ENCODE measurements at regions not wholly inside any gene's neighbourhood (a gene's known extent, or its start where the extent isn't known, plus 50 kb on each side); places are given as distances from the start of the nearest gene placed in this dataset.

- H3K4me1 ChIP-seq (ENCODE audit: control insufficient read depth in 5 of 5, insufficient read depth in 5 of 5, low read length in 5 of 5): peaks cover 0 to 3% (median 0%) of the 10 kb centered on the region in 5 donors
- no peak overlapping the region for H3K4me3 ChIP-seq (ENCODE audit: low read depth in 1 of 5, low read length in 5 of 5)
- no peak overlapping the region for H3K9ac ChIP-seq (ENCODE audit: low read length in 5 of 5)
- no peaks in the 10 kb centered on the region for H3K27me3 ChIP-seq (ENCODE audit: control insufficient read depth in 5 of 5, insufficient read depth in 4 of 5, low read length in 5 of 5)
- no peak overlapping the region for H3K27ac ChIP-seq (ENCODE audit: low read depth, low read length)
- H3K36me3 ChIP-seq (ENCODE audit: control insufficient read depth in 5 of 5, insufficient read depth in 5 of 5, low read length in 5 of 5): no peaks in the 10 kb centered on the region
- peaks cover 0 to 3% (median 0%) of the 10 kb centered on the region in 5 donors for H3K9me3 ChIP-seq (ENCODE audit: control insufficient read depth in 5 of 5, low read length in 5 of 5)
Measured at GRCh38 chr2:52537588-52537987, 1230.0 kb upstream of the CHAC2 start.

- Histone ChIP-seq H3K4me1 (ENCODE audit: control insufficient read depth in 5 of 5, insufficient read depth in 5 of 5, low read length in 5 of 5) (peaks cover 0 to 3% (median 0%) of the 10 kb centered on the region in 5 donors), H3K27me3 (ENCODE audit: control insufficient read depth in 5 of 5, insufficient read depth in 4 of 5, low read length in 5 of 5) (no peaks in the 10 kb centered on the region), H3K36me3 (ENCODE audit: control insufficient read depth in 5 of 5, insufficient read depth in 5 of 5, low read length in 5 of 5) (no peaks in the 10 kb centered on the region), H3K9ac (ENCODE audit: low read length in 5 of 5) (no peak overlapping the region), H3K4me3 (ENCODE audit: low read depth in 1 of 5, low read length in 5 of 5) (no peak overlapping the region), H3K27ac (ENCODE audit: low read depth, low read length) (no peak overlapping the region), H3K9me3 (ENCODE audit: control insufficient read depth in 5 of 5, low read length in 5 of 5) (peaks cover 0 to under 1% (median 0%) of the 10 kb centered on the region in 5 donors)
Measured at GRCh38 chr2:52536929-52537460, 1230.6 kb upstream of the CHAC2 start.

DNA sequence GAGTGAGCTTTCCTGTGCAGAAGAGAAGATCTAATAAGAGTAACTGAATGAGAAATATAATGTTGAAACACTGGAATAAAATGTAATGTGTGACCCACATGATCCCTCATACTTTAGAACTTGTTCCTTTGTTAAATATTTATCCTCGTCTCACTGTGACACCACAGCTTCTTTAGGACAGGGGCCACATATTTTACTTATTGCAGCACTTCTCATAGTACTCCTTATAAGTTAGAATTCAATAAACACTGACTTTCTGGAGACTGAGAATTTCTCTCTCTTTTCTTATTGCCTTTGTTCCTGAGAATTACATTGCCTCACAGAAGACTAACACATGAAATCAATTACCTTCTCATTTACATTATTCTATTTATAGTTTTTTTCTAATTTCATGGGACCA lies 1234.6 kb upstream of the CHAC2 start:
- no peak overlapping the region for H3K27ac ChIP-seq (ENCODE audit: low read depth, low read length)
- H3K4me1 ChIP-seq (ENCODE audit: control insufficient read depth in 5 of 5, insufficient read depth in 5 of 5, low read length in 5 of 5): peaks cover 0 to 3% (median 0%) of the 10 kb centered on the region in 5 donors
- H3K36me3 ChIP-seq (ENCODE audit: control insufficient read depth in 5 of 5, insufficient read depth in 5 of 5, low read length in 5 of 5): no peaks in the 10 kb centered on the region
- no peaks in the 10 kb centered on the region for H3K9me3 ChIP-seq (ENCODE audit: control insufficient read depth in 5 of 5, low read length in 5 of 5)
- no peaks in the 10 kb centered on the region for H3K27me3 ChIP-seq (ENCODE audit: control insufficient read depth in 5 of 5, insufficient read depth in 4 of 5, low read length in 5 of 5)
- no peak overlapping the region for H3K9ac ChIP-seq (ENCODE audit: low read length in 5 of 5)
- no peak overlapping the region for H3K4me3 ChIP-seq (ENCODE audit: low read depth in 1 of 5, low read length in 5 of 5)

DNA sequence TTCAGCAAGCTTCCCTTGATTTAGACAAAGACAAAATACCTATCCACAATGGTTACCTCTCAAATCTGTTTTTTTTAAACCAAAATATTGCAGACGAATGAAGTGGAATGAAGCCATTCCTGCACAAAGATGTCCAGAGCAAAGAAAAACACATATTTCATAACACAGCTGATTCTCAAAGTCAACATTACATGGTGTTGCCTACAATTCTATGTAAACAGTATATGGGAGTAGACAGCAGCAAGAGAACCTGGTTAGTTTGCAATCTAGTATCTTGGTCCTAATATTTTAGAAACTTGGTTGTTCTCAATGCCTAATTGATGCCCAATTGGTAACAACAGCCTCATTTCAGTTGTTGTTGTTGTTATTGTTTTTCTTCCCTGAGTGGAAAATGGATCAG lies 1240.9 kb upstream of the CHAC2 start:
- H3K36me3 ChIP-seq (ENCODE audit: control insufficient read depth in 5 of 5, insufficient read depth in 5 of 5, low read length in 5 of 5): no peaks in the 10 kb centered on the region
- no peaks in the 10 kb centered on the region for H3K27me3 ChIP-seq (ENCODE audit: control insufficient read depth in 5 of 5, insufficient read depth in 4 of 5, low read length in 5 of 5)
- H3K27ac ChIP-seq (ENCODE audit: low read depth, low read length): no peak overlapping the region
- no peaks in the 10 kb centered on the region for H3K4me1 ChIP-seq (ENCODE audit: control insufficient read depth in 5 of 5, insufficient read depth in 5 of 5, low read length in 5 of 5)
- H3K4me3 ChIP-seq (ENCODE audit: low read depth in 1 of 5, low read length in 5 of 5): no peak overlapping the region
- H3K9me3 ChIP-seq (ENCODE audit: control insufficient read depth in 5 of 5, low read length in 5 of 5): peaks cover 0 to 7% (median 0%) of the 10 kb centered on the region in 5 donors
- no peak overlapping the region for H3K9ac ChIP-seq (ENCODE audit: low read length in 5 of 5)

- Histone ChIP-seq H3K4me3 (ENCODE audit: low read depth in 1 of 5, low read length in 5 of 5) (no peak overlapping the region), H3K4me1 (ENCODE audit: control insufficient read depth in 5 of 5, insufficient read depth in 5 of 5, low read length in 5 of 5) (no peaks in the 10 kb centered on the region), H3K36me3 (ENCODE audit: control insufficient read depth in 5 of 5, insufficient read depth in 5 of 5, low read length in 5 of 5) (no peaks in the 10 kb centered on the region), H3K27ac (ENCODE audit: low read depth, low read length) (no peak overlapping the region), H3K9me3 (ENCODE audit: control insufficient read depth in 5 of 5, low read length in 5 of 5) (peaks cover 0 to 7% (median 0%) of the 10 kb centered on the region in 5 donors), H3K9ac (ENCODE audit: low read length in 5 of 5) (no peak overlapping the region), H3K27me3 (ENCODE audit: control insufficient read depth in 5 of 5, insufficient read depth in 4 of 5, low read length in 5 of 5) (no peaks in the 10 kb centered on the region)
Measured at GRCh38 chr2:52520644-52521043, 1247.0 kb upstream of the CHAC2 start.

- Histone ChIP-seq H3K9me3 (ENCODE audit: control insufficient read depth in 5 of 5, low read length in 5 of 5) (no peaks in the 10 kb centered on the region), H3K4me3 (ENCODE audit: low read depth in 1 of 5, low read length in 5 of 5) (no peak overlapping the region), H3K4me1 (ENCODE audit: control insufficient read depth in 5 of 5, insufficient read depth in 5 of 5, low read length in 5 of 5) (no peaks in the 10 kb centered on the region), H3K9ac (ENCODE audit: low read length in 5 of 5) (no peak overlapping the region), H3K27ac (ENCODE audit: low read depth, low read length) (no peak overlapping the region), H3K27me3 (ENCODE audit: control insufficient read depth in 5 of 5, insufficient read depth in 4 of 5, low read length in 5 of 5) (no peaks in the 10 kb centered on the region), H3K36me3 (ENCODE audit: control insufficient read depth in 5 of 5, insufficient read depth in 5 of 5, low read length in 5 of 5) (no peaks in the 10 kb centered on the region)
Measured at GRCh38 chr2:52518678-52519077, 1248.9 kb upstream of the CHAC2 start.

GRCh38 chr2:52512760-52513159 lies 1254.8 kb upstream of the CHAC2 start:
- Histone ChIP-seq H3K4me3 (ENCODE audit: low read depth in 1 of 5, low read length in 5 of 5) (no peak overlapping the region), H3K9ac (ENCODE audit: low read length in 5 of 5) (no peak overlapping the region), H3K36me3 (ENCODE audit: control insufficient read depth in 5 of 5, insufficient read depth in 5 of 5, low read length in 5 of 5) (no peaks in the 10 kb centered on the region), H3K27me3 (ENCODE audit: control insufficient read depth in 5 of 5, insufficient read depth in 4 of 5, low read length in 5 of 5) (no peaks in the 10 kb centered on the region), H3K27ac (ENCODE audit: low read depth, low read length) (no peak overlapping the region), H3K9me3 (ENCODE audit: control insufficient read depth in 5 of 5, low read length in 5 of 5) (peaks cover 0 to 2% (median 0%) of the 10 kb centered on the region in 5 donors), H3K4me1 (ENCODE audit: control insufficient read depth in 5 of 5, insufficient read depth in 5 of 5, low read length in 5 of 5) (no peaks in the 10 kb centered on the region)

DNA sequence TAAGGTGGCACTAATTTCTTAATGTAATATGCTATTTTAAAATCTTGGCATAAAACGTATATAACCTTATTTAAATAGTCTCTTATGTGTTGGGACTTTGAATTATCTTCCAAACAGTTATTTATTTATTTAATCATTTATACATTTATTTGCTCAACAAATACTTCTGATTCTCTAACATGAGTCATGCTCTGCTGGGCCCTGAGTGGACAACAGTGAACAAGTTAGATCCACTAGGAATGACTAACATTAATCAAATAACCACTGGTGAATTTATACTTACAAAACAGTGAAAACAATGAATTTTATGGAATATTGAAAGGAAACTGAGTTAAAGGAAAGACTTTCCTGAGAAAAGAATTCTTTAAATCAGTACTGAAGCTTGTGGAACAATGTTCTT lies 1257.2 kb upstream of the CHAC2 start:
- Histone ChIP-seq H3K9me3 (ENCODE audit: control insufficient read depth in 5 of 5, low read length in 5 of 5) (peaks cover 0 to 2% (median 0%) of the 10 kb centered on the region in 5 donors), H3K36me3 (ENCODE audit: control insufficient read depth in 5 of 5, insufficient read depth in 5 of 5, low read length in 5 of 5) (no peaks in the 10 kb centered on the region), H3K27me3 (ENCODE audit: control insufficient read depth in 5 of 5, insufficient read depth in 4 of 5, low read length in 5 of 5) (no peaks in the 10 kb centered on the region), H3K27ac (ENCODE audit: low read depth, low read length) (no peak overlapping the region), H3K4me1 (ENCODE audit: control insufficient read depth in 5 of 5, insufficient read depth in 5 of 5, low read length in 5 of 5) (no peaks in the 10 kb centered on the region), H3K9ac (ENCODE audit: low read length in 5 of 5) (no peak overlapping the region), H3K4me3 (ENCODE audit: low read depth in 1 of 5, low read length in 5 of 5) (no peak overlapping the region)

DNA sequence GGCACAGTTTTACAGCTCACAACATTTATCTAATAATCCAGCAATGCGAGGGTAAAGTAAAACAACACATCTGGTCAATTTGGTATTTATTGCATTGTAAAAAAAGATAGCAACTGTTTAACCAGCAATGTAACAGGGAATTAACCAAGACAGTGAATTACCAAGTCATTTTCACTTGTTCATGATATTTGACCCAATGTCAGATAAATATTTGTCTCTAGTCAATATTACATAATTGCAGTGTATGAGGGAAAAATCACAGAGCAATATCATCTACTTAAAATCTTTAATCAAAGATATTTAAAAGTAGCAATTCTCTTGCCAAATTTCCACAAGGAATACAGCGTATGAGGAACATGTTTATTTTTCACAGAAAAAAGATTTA lies 1265.1 kb upstream of the CHAC2 start:
- Histone ChIP-seq H3K4me3 (ENCODE audit: low read depth in 1 of 5, low read length in 5 of 5) (no peak overlapping the region), H3K27ac (ENCODE audit: low read depth, low read length) (no peak overlapping the region), H3K36me3 (ENCODE audit: control insufficient read depth in 5 of 5, insufficient read depth in 5 of 5, low read length in 5 of 5) (no peaks in the 10 kb centered on the region), H3K27me3 (ENCODE audit: control insufficient read depth in 5 of 5, insufficient read depth in 4 of 5, low read length in 5 of 5) (no peaks in the 10 kb centered on the region), H3K4me1 (ENCODE audit: control insufficient read depth in 5 of 5, insufficient read depth in 5 of 5, low read length in 5 of 5) (no peaks in the 10 kb centered on the region), H3K9ac (ENCODE audit: low read length in 5 of 5) (no peak overlapping the region), H3K9me3 (ENCODE audit: control insufficient read depth in 5 of 5, low read length in 5 of 5) (peaks cover 0 to 4% (median 0%) of the 10 kb centered on the region in 5 donors)

GRCh38 chr2:52501715-52502475 lies 1265.7 kb upstream of the CHAC2 start:
- Histone ChIP-seq H3K27ac (ENCODE audit: low read depth, low read length) (no peak overlapping the region), H3K9me3 (ENCODE audit: control insufficient read depth in 5 of 5, low read length in 5 of 5) (peaks cover 0 to 6% (median 0%) of the 10 kb centered on the region in 5 donors), H3K27me3 (ENCODE audit: control insufficient read depth in 5 of 5, insufficient read depth in 4 of 5, low read length in 5 of 5) (no peaks in the 10 kb centered on the region), H3K9ac (ENCODE audit: low read length in 5 of 5) (no peak overlapping the region), H3K4me3 (ENCODE audit: low read depth in 1 of 5, low read length in 5 of 5) (no peak overlapping the region), H3K36me3 (ENCODE audit: control insufficient read depth in 5 of 5, insufficient read depth in 5 of 5, low read length in 5 of 5) (no peaks in the 10 kb centered on the region), H3K4me1 (ENCODE audit: control insufficient read depth in 5 of 5, insufficient read depth in 5 of 5, low read length in 5 of 5) (no peaks in the 10 kb centered on the region)

All from subcutaneous abdominal adipose tissue (tissue), 5 donors.